HFFc6 (cell line): ENCODE measurements at regions not wholly inside any gene's neighbourhood (a gene's known extent, or its start where the extent isn't known, plus 50 kb on each side); places are given as distances from the start of the nearest gene placed in this dataset.

Source experiments
- DNase-seq: peaks from one replicate; pipeline ENCODE4 v3.0.0-alpha.2; 2018
- H3K27ac Mint-ChIP-seq: 2 replicates; pipeline ENCODE4 v1.8.0; 2020; ENCODE audit warnings: mild to moderate bottlenecking, mixed read lengths
- H3K27me3 Mint-ChIP-seq: 2 replicates; pipeline ENCODE4 v1.8.0; 2021; ENCODE audit warnings: mild to moderate bottlenecking, moderate library complexity, mixed read lengths; ENCODE audit not compliant: insufficient read depth
- H3K36me3 Mint-ChIP-seq: 2 replicates; pipeline ENCODE4 v1.8.0; 2021; ENCODE audit warnings: low read depth, mixed read lengths
- H3K4me1 Mint-ChIP-seq: 2 replicates; pipeline ENCODE4 v1.8.0; 2020; ENCODE audit warnings: low read depth, mixed read lengths
- H3K4me3 Mint-ChIP-seq: 2 replicates; pipeline ENCODE4 v1.8.0; 2020; ENCODE audit warnings: mild to moderate bottlenecking, moderate library complexity, mixed read lengths
- H3K9me3 Mint-ChIP-seq: 2 replicates; pipeline ENCODE4 v1.8.0; 2020; ENCODE audit warnings: mild to moderate bottlenecking, mixed read lengths
- TF ChIP-seq, protein P1 (sequence below): fragments of 200-600 bp; sonication (generic); IDR thresholded peaks from 2 replicates; pipeline ENCODE4 v1.5.0; 2021; ENCODE audit warnings: antibody characterized with exemption, mild to moderate bottlenecking

DNA sequence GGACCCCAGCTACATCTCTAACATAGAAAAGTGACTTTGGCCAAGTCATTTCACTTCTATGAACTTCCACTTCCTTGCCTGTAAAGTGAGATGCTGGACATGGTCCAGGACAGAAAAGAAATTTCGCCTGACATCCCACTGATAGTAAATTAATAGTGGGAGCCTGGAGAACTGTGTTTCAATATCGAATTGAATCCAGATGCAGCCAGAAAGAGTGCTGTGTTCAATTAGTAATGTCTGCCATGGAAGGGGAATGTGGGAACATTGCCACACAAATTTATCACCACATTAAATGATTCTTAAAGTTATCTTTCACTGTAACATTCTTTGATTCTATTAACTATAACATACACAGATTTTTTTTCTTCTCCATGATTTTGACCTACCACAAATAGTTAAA lies 255.0 kb downstream of the HACE1 start:
- H3K27ac Mint-ChIP-seq, result no peak overlapping the region
- no peak for DNase-seq
- H3K36me3 Mint-ChIP-seq, result no peaks in the 10 kb centered on the region
- no peaks in the 10 kb centered on the region for H3K27me3 Mint-ChIP-seq
- no peaks in the 10 kb centered on the region for H3K4me1 Mint-ChIP-seq
- H3K9me3 Mint-ChIP-seq, result peaks cover 10% of the 10 kb centered on the region
- H3K4me3 Mint-ChIP-seq, result no peak overlapping the region
- TF ChIP-seq, protein P1, sequence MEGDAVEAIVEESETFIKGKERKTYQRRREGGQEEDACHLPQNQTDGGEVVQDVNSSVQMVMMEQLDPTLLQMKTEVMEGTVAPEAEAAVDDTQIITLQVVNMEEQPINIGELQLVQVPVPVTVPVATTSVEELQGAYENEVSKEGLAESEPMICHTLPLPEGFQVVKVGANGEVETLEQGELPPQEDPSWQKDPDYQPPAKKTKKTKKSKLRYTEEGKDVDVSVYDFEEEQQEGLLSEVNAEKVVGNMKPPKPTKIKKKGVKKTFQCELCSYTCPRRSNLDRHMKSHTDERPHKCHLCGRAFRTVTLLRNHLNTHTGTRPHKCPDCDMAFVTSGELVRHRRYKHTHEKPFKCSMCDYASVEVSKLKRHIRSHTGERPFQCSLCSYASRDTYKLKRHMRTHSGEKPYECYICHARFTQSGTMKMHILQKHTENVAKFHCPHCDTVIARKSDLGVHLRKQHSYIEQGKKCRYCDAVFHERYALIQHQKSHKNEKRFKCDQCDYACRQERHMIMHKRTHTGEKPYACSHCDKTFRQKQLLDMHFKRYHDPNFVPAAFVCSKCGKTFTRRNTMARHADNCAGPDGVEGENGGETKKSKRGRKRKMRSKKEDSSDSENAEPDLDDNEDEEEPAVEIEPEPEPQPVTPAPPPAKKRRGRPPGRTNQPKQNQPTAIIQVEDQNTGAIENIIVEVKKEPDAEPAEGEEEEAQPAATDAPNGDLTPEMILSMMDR, result no peak

DNA sequence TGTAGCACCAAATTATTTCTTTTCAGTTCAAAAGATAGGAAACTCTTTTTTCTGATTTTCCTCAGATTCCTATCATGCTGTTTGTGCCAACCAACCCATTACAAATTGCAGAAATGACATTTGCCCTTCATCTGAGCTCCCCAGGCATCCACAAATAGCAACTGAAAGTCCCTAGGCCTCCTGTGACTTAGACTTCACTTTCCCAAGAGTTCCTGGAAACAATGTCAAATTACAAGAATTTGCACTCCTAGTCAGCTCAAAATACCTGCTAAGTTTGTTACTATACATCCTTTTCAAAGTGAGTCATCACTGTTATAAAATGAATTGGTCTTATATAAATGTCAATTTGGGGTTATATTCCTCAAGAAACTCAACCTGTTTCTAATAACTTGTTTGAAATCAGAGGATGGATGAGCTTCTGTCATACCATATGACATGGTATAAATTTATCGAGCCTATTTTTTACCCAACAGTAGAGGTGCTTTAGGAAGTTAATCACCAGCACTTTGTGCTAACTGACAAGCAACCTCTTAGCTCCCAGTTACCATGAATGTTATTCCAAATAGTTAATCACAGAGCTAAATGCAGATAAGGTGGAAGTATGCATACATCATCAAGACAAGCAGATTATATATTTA lies 256.5 kb downstream of the HACE1 start:
- no peak overlapping the region for H3K27ac Mint-ChIP-seq
- TF ChIP-seq, protein P1, result no peak
- no peaks in the 10 kb centered on the region for H3K4me1 Mint-ChIP-seq
- no peak overlapping the region for H3K4me3 Mint-ChIP-seq
- H3K36me3 Mint-ChIP-seq, result no peaks in the 10 kb centered on the region
- DNase-seq, result no peak
- H3K9me3 Mint-ChIP-seq, result peaks cover 10% of the 10 kb centered on the region
- H3K27me3 Mint-ChIP-seq, result no peaks in the 10 kb centered on the region

DNA sequence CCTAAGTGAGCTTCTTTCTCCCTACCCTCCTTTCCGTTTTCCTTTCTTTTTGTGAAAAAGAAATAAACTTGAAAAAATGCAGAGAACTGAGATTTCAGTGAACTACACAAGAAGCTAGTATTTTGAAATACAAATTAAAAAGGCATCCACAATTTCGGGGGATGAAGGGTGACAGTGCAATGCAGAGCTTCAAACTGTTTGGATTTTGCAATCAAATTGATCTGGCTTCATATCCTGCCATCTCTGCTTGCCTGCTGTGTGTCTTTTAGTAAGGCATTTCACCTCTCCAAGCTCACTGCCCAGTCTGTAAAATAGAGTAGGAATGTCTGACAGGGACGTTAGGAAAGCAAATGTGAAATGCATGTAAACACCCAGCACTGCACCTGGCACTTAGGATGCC lies 258.0 kb downstream of the HACE1 start:
- Mint-ChIP-seq H3K4me1 (no peaks in the 10 kb centered on the region), H3K9me3 (peaks cover 10% of the 10 kb centered on the region), H3K27ac (no peak overlapping the region), H3K4me3 (no peak overlapping the region), H3K27me3 (no peaks in the 10 kb centered on the region), H3K36me3 (no peaks in the 10 kb centered on the region)
- DNase-seq, result no peak
- TF ChIP-seq, protein P1, result no peak

DNA sequence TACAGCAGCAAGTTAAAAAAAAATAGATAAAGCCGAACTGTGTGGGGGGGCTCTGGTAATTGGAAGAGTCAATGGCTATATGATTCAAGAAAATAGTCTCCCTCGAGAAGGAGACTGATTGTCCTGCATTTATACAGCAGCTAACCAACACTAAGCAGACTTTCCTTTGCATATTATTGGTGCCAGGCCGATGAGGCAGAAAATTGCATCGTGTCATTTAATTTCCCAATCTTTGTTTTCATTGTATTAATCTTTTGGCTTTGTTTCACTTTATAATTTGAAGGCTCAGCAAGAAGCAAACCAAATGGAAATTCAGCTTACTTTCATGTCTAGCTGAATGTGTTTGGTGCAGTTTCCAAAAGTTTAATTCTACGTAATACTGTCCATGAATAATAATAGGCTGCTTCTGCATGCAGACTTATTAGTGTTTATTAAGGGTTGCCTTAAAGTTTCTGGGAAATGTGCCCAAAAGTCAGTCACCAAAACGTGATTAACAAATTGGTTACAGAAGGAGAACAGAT lies 258.5 kb downstream of the HACE1 start:
- Mint-ChIP-seq H3K9me3 (peaks cover 6% of the 10 kb centered on the region; the same call in 1 of the 2 replicates), H3K27ac (no peak overlapping the region), H3K4me3 (no peak overlapping the region), H3K27me3 (no peaks in the 10 kb centered on the region), H3K36me3 (no peaks in the 10 kb centered on the region), H3K4me1 (no peaks in the 10 kb centered on the region)
- TF ChIP-seq, protein P1, result no peak
- no peak for DNase-seq

DNA sequence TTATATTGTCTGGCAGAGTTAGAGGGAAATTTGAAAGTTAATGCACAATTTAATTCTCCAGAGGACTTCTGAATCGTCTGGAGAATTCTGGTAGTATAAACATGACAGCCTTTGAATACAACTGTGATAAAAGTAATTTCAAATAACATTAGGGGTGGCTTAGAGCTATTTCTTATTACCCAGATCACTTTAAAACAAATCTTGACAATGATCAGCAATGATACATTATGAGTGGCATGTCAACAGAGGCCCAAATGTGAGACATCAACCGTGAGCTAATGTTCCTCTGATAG lies 259.1 kb downstream of the HACE1 start:
- Mint-ChIP-seq H3K27me3 (no peaks in the 10 kb centered on the region; the same call in 1 of the 2 replicates), H3K9me3 (peaks cover 6% of the 10 kb centered on the region; the same call in 1 of the 2 replicates), H3K4me3 (no peak overlapping the region), H3K36me3 (no peaks in the 10 kb centered on the region), H3K27ac (no peak overlapping the region), H3K4me1 (no peaks in the 10 kb centered on the region)
- TF ChIP-seq, protein P1, result no peak
- no peak for DNase-seq
